H9 (cell line): ENCODE measurements at regions not wholly inside any gene's neighbourhood (a gene's known extent, or its start where the extent isn't known, plus 50 kb on each side); places are given as distances from the start of the nearest gene placed in this dataset.

Experiments used
- DNase-seq: peaks from one replicate; pipeline ENCODE4 v3.0.0-alpha.2; 2017
- H2AFZ ChIP-seq: one replicate; pipeline ENCODE4 v1.6.1; 2013; ENCODE audit warnings: mild to moderate bottlenecking, low read length, control low read depth, moderate library complexity
- H2AK5ac ChIP-seq: 2 replicates; pipeline ENCODE4 v1.6.1; 2013; ENCODE audit warnings: low read length, control low read depth, mixed read lengths; ENCODE audit not compliant: insufficient read length
- H2BK120ac ChIP-seq: one replicate; pipeline ENCODE4 v1.6.1; 2013; ENCODE audit warnings: low read depth, mild to moderate bottlenecking, low read length, control low read depth, inconsistent platforms; ENCODE audit not compliant: poor library complexity, severe bottlenecking
- H2BK12ac ChIP-seq: 2 replicates; pipeline ENCODE4 v1.6.1; 2013; ENCODE audit warnings: low read length, control low read depth, mixed read lengths, low read depth; ENCODE audit not compliant: insufficient read length
- H2BK15ac ChIP-seq: 2 replicates; pipeline ENCODE4 v1.6.1; 2013; ENCODE audit warnings: low read depth, low read length, control low read depth
- H2BK20ac ChIP-seq: one replicate; pipeline ENCODE4 v1.6.1; 2013; ENCODE audit warnings: low read depth, mild to moderate bottlenecking, low read length, control low read depth, inconsistent platforms; ENCODE audit not compliant: poor library complexity, severe bottlenecking
- H2BK5ac ChIP-seq: 2 replicates; pipeline ENCODE4 v1.6.1; 2013; ENCODE audit warnings: low read length, control low read depth, mixed read lengths; ENCODE audit not compliant: insufficient read length
- H3K14ac ChIP-seq: 2 replicates; pipeline ENCODE4 v1.6.1; 2013; ENCODE audit warnings: low read length, control low read depth; ENCODE audit not compliant: insufficient read depth
- H3K18ac ChIP-seq: 2 replicates; pipeline ENCODE4 v1.6.1; 2013; ENCODE audit warnings: low read depth, mild to moderate bottlenecking, mixed read lengths, low read length, control low read depth; ENCODE audit not compliant: insufficient read length
- H3K23ac ChIP-seq: 2 replicates; pipeline ENCODE4 v1.6.1; 2013; ENCODE audit warnings: low read length, control low read depth, mixed read lengths, low read depth; ENCODE audit not compliant: insufficient read length
- H3K23me2 ChIP-seq: 2 replicates; pipeline ENCODE4 v1.6.1; 2013; ENCODE audit warnings: low read depth, mild to moderate bottlenecking, mixed read lengths, low read length, control low read depth; ENCODE audit not compliant: insufficient read length, poor library complexity, severe bottlenecking
- H3K27ac ChIP-seq: 2 replicates; pipeline ENCODE4 v1.5.1; 2013; ENCODE audit warnings: low read length, control low read depth, mixed read lengths, low read depth; ENCODE audit not compliant: insufficient read length
- H3K27me3 ChIP-seq: 2 replicates; pipeline ENCODE4 v1.6.1; 2013; ENCODE audit warnings: low read length, control low read depth, inconsistent platforms; ENCODE audit not compliant: insufficient read depth
- H3K4ac ChIP-seq: 2 replicates; pipeline ENCODE4 v1.6.1; 2013; ENCODE audit warnings: low read depth, mild to moderate bottlenecking, control low read depth, inconsistent platforms, low read length, moderate library complexity
- H3K4me1 ChIP-seq: 2 replicates; pipeline ENCODE4 v1.6.1; 2013; ENCODE audit warnings: low read length, control low read depth, inconsistent platforms; ENCODE audit not compliant: insufficient read depth
- H3K4me2 ChIP-seq: 2 replicates; pipeline ENCODE4 v1.6.1; 2013; ENCODE audit warnings: low read length, control low read depth, mixed read lengths; ENCODE audit not compliant: insufficient read length, insufficient read depth
- H3K56ac ChIP-seq: 2 replicates; pipeline ENCODE4 v1.6.1; 2013; ENCODE audit warnings: low read depth, mild to moderate bottlenecking, mixed read lengths, low read length, control low read depth; ENCODE audit not compliant: insufficient read length
- H3K79me1 ChIP-seq: 2 replicates; pipeline ENCODE4 v1.6.1; 2013; ENCODE audit warnings: low read depth, mild to moderate bottlenecking, moderate library complexity, low read length, control low read depth, inconsistent platforms; ENCODE audit not compliant: insufficient read depth, poor library complexity, severe bottlenecking
- H3K79me2 ChIP-seq: 2 replicates; pipeline ENCODE4 v1.6.1; 2013; ENCODE audit warnings: low read length, control low read depth, inconsistent platforms; ENCODE audit not compliant: insufficient read depth
- H3K9ac ChIP-seq: 2 replicates; pipeline ENCODE4 v1.6.1; 2013; ENCODE audit warnings: low read length, control low read depth, mixed read lengths; ENCODE audit not compliant: insufficient read length; ENCODE audit errors: extremely low read depth
- H3K9me3 ChIP-seq: one replicate; pipeline ENCODE4 v1.6.1; 2013; ENCODE audit warnings: low read depth, low read length, inconsistent platforms; ENCODE audit not compliant: control insufficient read depth
- H3T11ph ChIP-seq: one replicate; pipeline ENCODE4 v1.6.1; 2013; ENCODE audit warnings: mild to moderate bottlenecking, low read length, control low read depth, inconsistent platforms
- H4K20me1 ChIP-seq: one replicate; pipeline ENCODE4 v1.6.1; 2013; ENCODE audit not compliant: control insufficient read depth, insufficient read length, insufficient read depth
- H4K5ac ChIP-seq: 2 replicates; pipeline ENCODE4 v1.6.1; 2013; ENCODE audit warnings: low read depth, mild to moderate bottlenecking, mixed read lengths, low read length, control low read depth; ENCODE audit not compliant: insufficient read length
- H4K8ac ChIP-seq: replicated peaks from 2 replicates; pipeline ENCODE4 v1.6.1; 2013; ENCODE audit warnings: low read length, control low read depth, mixed read lengths, low read depth; ENCODE audit not compliant: insufficient read length
- H4K91ac ChIP-seq: 2 replicates; pipeline ENCODE4 v1.6.1; 2013; ENCODE audit warnings: low read depth, mild to moderate bottlenecking, moderate library complexity, mixed read lengths, low read length, control low read depth; ENCODE audit not compliant: insufficient read length
- H3K27ac Mint-ChIP-seq, 3 experiments: 2 replicates in 2 of 3; 3 replicates in 1 of 3; pipeline ENCODE4 v1.8.0; 2020 to 2021; ENCODE audit warnings: mixed read lengths in 3 of 3, mild to moderate bottlenecking in 1 of 3, moderate library complexity in 1 of 3
- H3K27me3 Mint-ChIP-seq: 2 replicates; pipeline ENCODE4 v1.8.0; 2021; ENCODE audit warnings: low read depth, mild to moderate bottlenecking, moderate library complexity, mixed read lengths
- H3K36me3 Mint-ChIP-seq, 3 experiments: 2 replicates in 2 of 3; 3 replicates in 1 of 3; pipeline ENCODE4 v1.8.0; 2020 to 2021; ENCODE audit warnings: low read depth in 3 of 3, mixed read lengths in 3 of 3; ENCODE audit not compliant: insufficient read depth in 1 of 3
- H3K4me1 Mint-ChIP-seq, 2 experiments: 2 replicates each; pipeline ENCODE4 v1.8.0; 2020; ENCODE audit warnings: mixed read lengths in 2 of 2
- H3K4me3 Mint-ChIP-seq, 2 experiments: 2 replicates in 1 of 2; 3 replicates in 1 of 2; pipeline ENCODE4 v1.8.0; 2020 to 2021; ENCODE audit warnings: mild to moderate bottlenecking in 2 of 2, mixed read lengths in 2 of 2, moderate library complexity in 1 of 2
- H3K9me3 Mint-ChIP-seq, 2 experiments: 2 replicates in 1 of 2; 3 replicates in 1 of 2; pipeline ENCODE4 v1.8.0; 2020; ENCODE audit warnings: mild to moderate bottlenecking in 2 of 2, mixed read lengths in 2 of 2, moderate library complexity in 1 of 2
- WGBS: extraction: QIAGEN DNeasy Blood & Tissue Kit; methylation state at CpG from one replicate; pipeline ENCODE4 v1.1.7; 2013; ENCODE audit warnings: missing lambda C conversion rate, low lambda C conversion rate, mixed read lengths; ENCODE audit not compliant: insufficient read length; ENCODE audit errors: extremely low coverage; 5-methylcytosine and 5-hydroxymethylcytosine counted together
- TF ChIP-seq, protein P1 (sequence below): fragments of 200-600 bp; sonication (generic); conservative IDR thresholded peaks from 3 replicates; pipeline ENCODE4 v1.8.0; 2021; ENCODE audit warnings: antibody characterized with exemption, mild to moderate bottlenecking

DNA sequence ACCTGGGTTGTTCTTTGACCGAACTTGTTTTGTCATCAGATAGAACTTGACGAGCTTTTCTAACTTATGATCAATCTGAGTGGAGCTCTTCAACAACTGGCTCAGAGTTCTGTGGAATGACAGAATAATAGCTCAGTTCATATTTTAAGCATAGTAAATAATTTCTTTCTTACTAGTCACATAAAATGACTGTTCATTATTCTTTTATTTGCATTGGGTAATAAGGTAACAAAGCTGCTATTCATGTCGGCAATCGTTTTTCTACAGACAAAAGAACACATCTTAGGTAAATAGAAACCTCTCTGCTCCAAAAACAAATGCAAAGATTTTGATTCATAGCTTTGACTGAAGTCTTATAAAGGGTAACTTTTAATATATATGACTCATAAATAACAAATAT, 57.3 kb upstream of the CXCL8 start:
- H4K8ac ChIP-seq, result no peak overlapping the region
- no peak overlapping the region for H3K4me2 ChIP-seq
- H3K4me3 Mint-ChIP-seq, result no peak overlapping the region
- TF ChIP-seq, protein P1, sequence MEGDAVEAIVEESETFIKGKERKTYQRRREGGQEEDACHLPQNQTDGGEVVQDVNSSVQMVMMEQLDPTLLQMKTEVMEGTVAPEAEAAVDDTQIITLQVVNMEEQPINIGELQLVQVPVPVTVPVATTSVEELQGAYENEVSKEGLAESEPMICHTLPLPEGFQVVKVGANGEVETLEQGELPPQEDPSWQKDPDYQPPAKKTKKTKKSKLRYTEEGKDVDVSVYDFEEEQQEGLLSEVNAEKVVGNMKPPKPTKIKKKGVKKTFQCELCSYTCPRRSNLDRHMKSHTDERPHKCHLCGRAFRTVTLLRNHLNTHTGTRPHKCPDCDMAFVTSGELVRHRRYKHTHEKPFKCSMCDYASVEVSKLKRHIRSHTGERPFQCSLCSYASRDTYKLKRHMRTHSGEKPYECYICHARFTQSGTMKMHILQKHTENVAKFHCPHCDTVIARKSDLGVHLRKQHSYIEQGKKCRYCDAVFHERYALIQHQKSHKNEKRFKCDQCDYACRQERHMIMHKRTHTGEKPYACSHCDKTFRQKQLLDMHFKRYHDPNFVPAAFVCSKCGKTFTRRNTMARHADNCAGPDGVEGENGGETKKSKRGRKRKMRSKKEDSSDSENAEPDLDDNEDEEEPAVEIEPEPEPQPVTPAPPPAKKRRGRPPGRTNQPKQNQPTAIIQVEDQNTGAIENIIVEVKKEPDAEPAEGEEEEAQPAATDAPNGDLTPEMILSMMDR, result no peak
- H3K27me3 Mint-ChIP-seq, result no peaks in the 10 kb centered on the region
- H2BK20ac ChIP-seq, result no peak overlapping the region
- peaks cover 10 to 11% of the 10 kb centered on the region in 2 experiments for H3K4me1 Mint-ChIP-seq
- no peak overlapping the region for H4K91ac ChIP-seq
- H3K27ac ChIP-seq, result no peak overlapping the region
- WGBS, result no CpG with 5 or more reads among the region's 4 CpGs
- no peak overlapping the region for H3K56ac ChIP-seq
- no peak overlapping the region for H3K4ac ChIP-seq
- H2BK15ac ChIP-seq, result no peak overlapping the region
- no peak overlapping the region for H2AK5ac ChIP-seq
- no peak for DNase-seq
- H3K23me2 ChIP-seq, result no peaks in the 10 kb centered on the region
- H3K4me1 ChIP-seq, result no peaks in the 10 kb centered on the region; the same call in 1 of the 2 replicates
- no peak overlapping the region for H3K9ac ChIP-seq
- H4K5ac ChIP-seq, result no peak overlapping the region
- H3K79me1 ChIP-seq, result no peaks in the 10 kb centered on the region
- H3K36me3 Mint-ChIP-seq, result no peaks in the 10 kb centered on the region
- no peak overlapping the region for H2AFZ ChIP-seq
- no peak overlapping the region for H3T11ph ChIP-seq
- no peak overlapping the region for H3K18ac ChIP-seq
- H3K14ac ChIP-seq, result no peak overlapping the region
- H2BK120ac ChIP-seq, result no peak overlapping the region
- H2BK12ac ChIP-seq, result no peak overlapping the region
- H2BK5ac ChIP-seq, result no peak overlapping the region
- H3K9me3 ChIP-seq, result no peaks in the 10 kb centered on the region
- no peaks in the 10 kb centered on the region for H3K79me2 ChIP-seq
- H3K23ac ChIP-seq, result no peak overlapping the region
- no peaks in the 10 kb centered on the region for H4K20me1 ChIP-seq
- H3K27ac Mint-ChIP-seq, result no peak overlapping the region
- no peaks in the 10 kb centered on the region for H3K9me3 Mint-ChIP-seq
- H3K27me3 ChIP-seq, result no peaks in the 10 kb centered on the region
